ENCODE measurements at regions not wholly inside any gene's neighbourhood (a gene's known extent, or its start where the extent isn't known, plus 50 kb on each side); places are given as distances from the start of the nearest gene placed in this dataset.

GRCh38 chr7:82685214-82685613 is 241.6 kb upstream of the CACNA2D1 start:
- TF ChIP-seq CTCF (conservative IDR thresholded peaks at IDR 0.05; ENCODE audit: low read depth, low read length) (no peak), EZH2 (IDR thresholded peaks at IDR 0.05; ENCODE audit: low read length, unreplicated experiment) (no peak)

All from PC-3 (cell line).